H9 (cell line): ENCODE measurements at regions not wholly inside any gene's neighbourhood (a gene's known extent, or its start where the extent isn't known, plus 50 kb on each side); places are given as distances from the start of the nearest gene placed in this dataset.

Experiments
- DNase-seq: peaks from one replicate; pipeline ENCODE4 v3.0.0-alpha.2; 2017
- H2AFZ ChIP-seq: one replicate; pipeline ENCODE4 v1.6.1; 2013; ENCODE audit warnings: mild to moderate bottlenecking, low read length, control low read depth, moderate library complexity
- H2AK5ac ChIP-seq: 2 replicates; pipeline ENCODE4 v1.6.1; 2013; ENCODE audit warnings: low read length, control low read depth, mixed read lengths; ENCODE audit not compliant: insufficient read length
- H2BK120ac ChIP-seq: one replicate; pipeline ENCODE4 v1.6.1; 2013; ENCODE audit warnings: low read depth, mild to moderate bottlenecking, low read length, control low read depth, inconsistent platforms; ENCODE audit not compliant: poor library complexity, severe bottlenecking
- H2BK12ac ChIP-seq: 2 replicates; pipeline ENCODE4 v1.6.1; 2013; ENCODE audit warnings: low read length, control low read depth, mixed read lengths, low read depth; ENCODE audit not compliant: insufficient read length
- H2BK15ac ChIP-seq: 2 replicates; pipeline ENCODE4 v1.6.1; 2013; ENCODE audit warnings: low read depth, low read length, control low read depth
- H2BK20ac ChIP-seq: one replicate; pipeline ENCODE4 v1.6.1; 2013; ENCODE audit warnings: low read depth, mild to moderate bottlenecking, low read length, control low read depth, inconsistent platforms; ENCODE audit not compliant: poor library complexity, severe bottlenecking
- H2BK5ac ChIP-seq: 2 replicates; pipeline ENCODE4 v1.6.1; 2013; ENCODE audit warnings: low read length, control low read depth, mixed read lengths; ENCODE audit not compliant: insufficient read length
- H3K14ac ChIP-seq: 2 replicates; pipeline ENCODE4 v1.6.1; 2013; ENCODE audit warnings: low read length, control low read depth; ENCODE audit not compliant: insufficient read depth
- H3K18ac ChIP-seq: 2 replicates; pipeline ENCODE4 v1.6.1; 2013; ENCODE audit warnings: low read depth, mild to moderate bottlenecking, mixed read lengths, low read length, control low read depth; ENCODE audit not compliant: insufficient read length
- H3K23ac ChIP-seq: 2 replicates; pipeline ENCODE4 v1.6.1; 2013; ENCODE audit warnings: low read length, control low read depth, mixed read lengths, low read depth; ENCODE audit not compliant: insufficient read length
- H3K23me2 ChIP-seq: 2 replicates; pipeline ENCODE4 v1.6.1; 2013; ENCODE audit warnings: low read depth, mild to moderate bottlenecking, mixed read lengths, low read length, control low read depth; ENCODE audit not compliant: insufficient read length, poor library complexity, severe bottlenecking
- H3K27ac ChIP-seq: 2 replicates; pipeline ENCODE4 v1.5.1; 2013; ENCODE audit warnings: low read length, control low read depth, mixed read lengths, low read depth; ENCODE audit not compliant: insufficient read length
- H3K27me3 ChIP-seq: 2 replicates; pipeline ENCODE4 v1.6.1; 2013; ENCODE audit warnings: low read length, control low read depth, inconsistent platforms; ENCODE audit not compliant: insufficient read depth
- H3K4ac ChIP-seq: 2 replicates; pipeline ENCODE4 v1.6.1; 2013; ENCODE audit warnings: low read depth, mild to moderate bottlenecking, control low read depth, inconsistent platforms, low read length, moderate library complexity
- H3K4me1 ChIP-seq: 2 replicates; pipeline ENCODE4 v1.6.1; 2013; ENCODE audit warnings: low read length, control low read depth, inconsistent platforms; ENCODE audit not compliant: insufficient read depth
- H3K4me2 ChIP-seq: 2 replicates; pipeline ENCODE4 v1.6.1; 2013; ENCODE audit warnings: low read length, control low read depth, mixed read lengths; ENCODE audit not compliant: insufficient read length, insufficient read depth
- H3K56ac ChIP-seq: 2 replicates; pipeline ENCODE4 v1.6.1; 2013; ENCODE audit warnings: low read depth, mild to moderate bottlenecking, mixed read lengths, low read length, control low read depth; ENCODE audit not compliant: insufficient read length
- H3K79me1 ChIP-seq: 2 replicates; pipeline ENCODE4 v1.6.1; 2013; ENCODE audit warnings: low read depth, mild to moderate bottlenecking, moderate library complexity, low read length, control low read depth, inconsistent platforms; ENCODE audit not compliant: insufficient read depth, poor library complexity, severe bottlenecking
- H3K79me2 ChIP-seq: 2 replicates; pipeline ENCODE4 v1.6.1; 2013; ENCODE audit warnings: low read length, control low read depth, inconsistent platforms; ENCODE audit not compliant: insufficient read depth
- H3K9ac ChIP-seq: 2 replicates; pipeline ENCODE4 v1.6.1; 2013; ENCODE audit warnings: low read length, control low read depth, mixed read lengths; ENCODE audit not compliant: insufficient read length; ENCODE audit errors: extremely low read depth
- H3K9me3 ChIP-seq: one replicate; pipeline ENCODE4 v1.6.1; 2013; ENCODE audit warnings: low read depth, low read length, inconsistent platforms; ENCODE audit not compliant: control insufficient read depth
- H3T11ph ChIP-seq: one replicate; pipeline ENCODE4 v1.6.1; 2013; ENCODE audit warnings: mild to moderate bottlenecking, low read length, control low read depth, inconsistent platforms
- H4K20me1 ChIP-seq: one replicate; pipeline ENCODE4 v1.6.1; 2013; ENCODE audit not compliant: control insufficient read depth, insufficient read length, insufficient read depth
- H4K5ac ChIP-seq: 2 replicates; pipeline ENCODE4 v1.6.1; 2013; ENCODE audit warnings: low read depth, mild to moderate bottlenecking, mixed read lengths, low read length, control low read depth; ENCODE audit not compliant: insufficient read length
- H4K8ac ChIP-seq: replicated peaks from 2 replicates; pipeline ENCODE4 v1.6.1; 2013; ENCODE audit warnings: low read length, control low read depth, mixed read lengths, low read depth; ENCODE audit not compliant: insufficient read length
- H4K91ac ChIP-seq: 2 replicates; pipeline ENCODE4 v1.6.1; 2013; ENCODE audit warnings: low read depth, mild to moderate bottlenecking, moderate library complexity, mixed read lengths, low read length, control low read depth; ENCODE audit not compliant: insufficient read length
- H3K27ac Mint-ChIP-seq, 3 experiments: 2 replicates in 2 of 3; 3 replicates in 1 of 3; pipeline ENCODE4 v1.8.0; 2020 to 2021; ENCODE audit warnings: mixed read lengths in 3 of 3, mild to moderate bottlenecking in 1 of 3, moderate library complexity in 1 of 3
- H3K27me3 Mint-ChIP-seq: 2 replicates; pipeline ENCODE4 v1.8.0; 2021; ENCODE audit warnings: low read depth, mild to moderate bottlenecking, moderate library complexity, mixed read lengths
- H3K36me3 Mint-ChIP-seq, 3 experiments: 2 replicates in 2 of 3; 3 replicates in 1 of 3; pipeline ENCODE4 v1.8.0; 2020 to 2021; ENCODE audit warnings: low read depth in 3 of 3, mixed read lengths in 3 of 3; ENCODE audit not compliant: insufficient read depth in 1 of 3
- H3K4me1 Mint-ChIP-seq, 2 experiments: 2 replicates each; pipeline ENCODE4 v1.8.0; 2020; ENCODE audit warnings: mixed read lengths in 2 of 2
- H3K4me3 Mint-ChIP-seq, 2 experiments: 2 replicates in 1 of 2; 3 replicates in 1 of 2; pipeline ENCODE4 v1.8.0; 2020 to 2021; ENCODE audit warnings: mild to moderate bottlenecking in 2 of 2, mixed read lengths in 2 of 2, moderate library complexity in 1 of 2
- H3K9me3 Mint-ChIP-seq, 2 experiments: 2 replicates in 1 of 2; 3 replicates in 1 of 2; pipeline ENCODE4 v1.8.0; 2020; ENCODE audit warnings: mild to moderate bottlenecking in 2 of 2, mixed read lengths in 2 of 2, moderate library complexity in 1 of 2
- CTCF ChIP-seq: fragments of 200-600 bp; sonication (generic); conservative IDR thresholded peaks from 3 replicates; pipeline ENCODE4 v1.8.0; 2021; ENCODE audit warnings: antibody characterized with exemption, mild to moderate bottlenecking
- WGBS: extraction: QIAGEN DNeasy Blood & Tissue Kit; methylation state at CpG from one replicate; pipeline ENCODE4 v1.1.7; 2013; ENCODE audit warnings: missing lambda C conversion rate, low lambda C conversion rate, mixed read lengths; ENCODE audit not compliant: insufficient read length; ENCODE audit errors: extremely low coverage; 5-methylcytosine and 5-hydroxymethylcytosine counted together

- H3K27ac ChIP-seq: no peak overlapping the region
- H4K5ac ChIP-seq: no peak overlapping the region
- DNase-seq: no peak
- H3K14ac ChIP-seq: no peak overlapping the region
- no peak overlapping the region for H3K9ac ChIP-seq
- H3K4me2 ChIP-seq: no peak overlapping the region
- H4K91ac ChIP-seq: no peak overlapping the region
- no peaks in the 10 kb centered on the region for H3K9me3 Mint-ChIP-seq
- no peak overlapping the region for H2BK20ac ChIP-seq
- H2BK120ac ChIP-seq: no peak overlapping the region
- no peak overlapping the region for H2BK5ac ChIP-seq
- H3K27me3 ChIP-seq: no peaks in the 10 kb centered on the region
- H3K36me3 Mint-ChIP-seq: no peaks in the 10 kb centered on the region
- H2BK15ac ChIP-seq: no peak overlapping the region
- H3K4me1 ChIP-seq: no peaks in the 10 kb centered on the region
- no peaks in the 10 kb centered on the region for H3K4me1 Mint-ChIP-seq
- no peaks in the 10 kb centered on the region for H3K9me3 ChIP-seq
- H2AFZ ChIP-seq: no peak overlapping the region
- no peak overlapping the region for H3K23ac ChIP-seq
- no peak for TF ChIP-seq CTCF
- no peak overlapping the region for H4K8ac ChIP-seq
- H3K79me2 ChIP-seq: no peaks in the 10 kb centered on the region
- H3K4ac ChIP-seq: no peak overlapping the region
- no peak overlapping the region for H3K18ac ChIP-seq
- no peaks in the 10 kb centered on the region for H3K23me2 ChIP-seq
- no peaks in the 10 kb centered on the region for H3K79me1 ChIP-seq
- no peak overlapping the region for H3K4me3 Mint-ChIP-seq
- no CpG with 5 or more reads among the region's 1 CpG for WGBS
- no peaks in the 10 kb centered on the region for H3K27me3 Mint-ChIP-seq
- no peaks in the 10 kb centered on the region for H4K20me1 ChIP-seq
- H2BK12ac ChIP-seq: no peak overlapping the region
- no peak overlapping the region; a peak in 1 of 7 replicates for H3K27ac Mint-ChIP-seq
- no peak overlapping the region for H2AK5ac ChIP-seq
- no peak overlapping the region for H3K56ac ChIP-seq
- no peak overlapping the region for H3T11ph ChIP-seq
These were observed 652.3 kb upstream of the KCNMB2 start for GRCh38 chr3:177883957-177884356.
